IPS-18a (cell line): ENCODE measurements at regions not wholly inside any gene's neighbourhood (a gene's known extent, or its start where the extent isn't known, plus 50 kb on each side); places are given as distances from the start of the nearest gene placed in this dataset.

Source experiments
- H3K27ac ChIP-seq: one replicate; pipeline ENCODE4 v1.5.1; 2013; ENCODE audit warnings: low read length
- H3K27me3 ChIP-seq: one replicate; pipeline ENCODE4 v1.6.1; 2013; ENCODE audit warnings: mild to moderate bottlenecking, low read length; ENCODE audit not compliant: control insufficient read depth, insufficient read depth
- H3K36me3 ChIP-seq: one replicate; pipeline ENCODE4 v1.6.1; 2013; ENCODE audit warnings: low read depth, low read length; ENCODE audit not compliant: control insufficient read depth
- H3K4me1 ChIP-seq: one replicate; pipeline ENCODE4 v1.6.1; 2013; ENCODE audit warnings: low read depth, low read length; ENCODE audit not compliant: control insufficient read depth
- H3K4me3 ChIP-seq: one replicate; pipeline ENCODE4 v1.5.1; 2013; ENCODE audit warnings: low read length
- H3K9ac ChIP-seq: one replicate; pipeline ENCODE4 v1.6.1; 2013; ENCODE audit warnings: mild to moderate bottlenecking, low read length, moderate library complexity
- H3K9me3 ChIP-seq: one replicate; pipeline ENCODE4 v1.6.1; 2013; ENCODE audit warnings: low read depth, low read length; ENCODE audit not compliant: control insufficient read depth

DNA sequence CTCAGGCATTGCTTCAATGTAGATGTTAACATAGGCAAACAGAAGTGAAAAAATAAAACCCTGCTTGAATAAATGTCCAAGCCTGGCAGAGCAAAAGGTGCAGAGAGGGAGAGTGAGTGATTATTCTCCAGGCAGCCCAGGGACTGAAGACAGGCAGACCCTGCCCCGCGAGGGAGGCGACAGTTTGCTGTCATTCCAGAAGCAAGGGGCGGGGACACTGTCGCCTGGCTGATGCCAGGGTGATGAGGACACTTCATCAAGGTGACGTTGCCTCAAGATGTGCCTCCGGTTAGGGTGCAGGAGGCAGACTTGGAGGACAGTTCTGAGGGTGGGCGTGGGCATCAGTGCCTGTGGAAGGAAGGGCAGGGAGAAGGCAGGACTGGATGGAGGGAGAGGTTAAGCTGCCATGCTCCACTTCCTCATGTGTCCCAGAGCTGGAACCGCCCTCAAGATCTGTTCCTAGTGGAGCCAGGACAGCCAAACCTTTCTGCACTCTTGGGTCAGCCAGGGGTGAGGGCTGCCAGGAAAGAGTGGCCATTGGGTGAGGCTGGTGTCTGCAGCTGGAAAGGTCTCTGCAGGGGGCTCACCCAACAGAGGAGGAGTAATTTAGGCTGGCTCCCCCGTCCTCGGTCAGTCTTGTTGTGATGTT lies 560.5 kb upstream of the MKI67 start:
- H3K27ac ChIP-seq = no peak overlapping the region
- H3K9ac ChIP-seq = no peak overlapping the region
- H3K4me3 ChIP-seq = no peak overlapping the region
- peaks cover 9% of the 10 kb centered on the region for H3K4me1 ChIP-seq
- H3K36me3 ChIP-seq = no peaks in the 10 kb centered on the region
- no peaks in the 10 kb centered on the region for H3K9me3 ChIP-seq
- no peaks in the 10 kb centered on the region for H3K27me3 ChIP-seq

DNA sequence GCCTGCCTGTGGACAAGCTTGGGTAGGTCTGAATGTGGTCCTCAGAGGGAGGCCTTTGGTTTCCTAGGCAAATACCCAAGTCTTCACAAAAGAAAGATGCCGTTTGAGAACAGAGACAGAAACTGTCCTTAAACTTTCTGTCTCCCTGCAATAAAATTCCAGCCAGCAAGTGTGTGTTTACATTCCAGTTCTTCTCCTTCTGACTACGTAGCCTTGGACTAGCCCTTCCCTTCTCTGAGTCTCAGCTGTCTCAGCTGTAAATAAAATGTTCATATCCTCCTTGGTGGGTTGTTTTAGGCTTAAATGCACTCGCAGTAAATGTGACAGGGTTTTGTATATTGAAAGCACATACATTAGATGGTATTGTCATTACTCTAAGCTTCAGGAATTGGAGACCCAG lies 561.2 kb upstream of the MKI67 start:
- Histone ChIP-seq H3K27me3 (no peaks in the 10 kb centered on the region), H3K4me3 (no peak overlapping the region), H3K36me3 (no peaks in the 10 kb centered on the region), H3K9me3 (no peaks in the 10 kb centered on the region), H3K27ac (no peak overlapping the region), H3K4me1 (peaks cover 9% of the 10 kb centered on the region), H3K9ac (no peak overlapping the region)

DNA sequence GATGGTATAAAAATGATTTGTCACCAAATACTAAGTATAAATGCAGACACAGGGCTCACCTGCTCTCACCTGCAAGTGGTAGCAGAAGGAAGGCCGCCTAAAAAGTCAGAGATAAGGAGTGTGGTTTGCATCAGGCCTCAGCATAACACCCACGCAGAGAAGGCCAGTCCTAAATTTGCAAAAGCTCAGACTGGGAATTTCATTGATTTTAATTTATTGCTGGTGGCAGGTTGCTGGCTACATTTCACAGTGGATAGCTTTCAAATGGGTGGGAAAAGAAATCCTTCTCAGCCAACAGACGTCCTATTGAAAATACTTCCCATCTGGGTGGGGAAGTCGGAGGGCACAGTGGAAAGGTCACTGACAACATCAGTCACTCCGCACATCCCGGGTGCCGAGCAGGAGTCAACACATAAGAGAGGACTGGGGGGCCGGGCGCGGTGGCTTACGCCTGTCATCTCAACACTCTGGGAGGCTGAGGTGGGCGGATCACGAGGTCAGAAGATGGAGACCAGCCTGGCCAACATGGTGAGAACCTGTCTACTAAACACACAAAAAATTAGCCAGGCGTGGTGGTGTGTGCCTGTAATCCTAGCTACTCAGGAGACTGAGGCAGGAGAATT lies 561.8 kb upstream of the MKI67 start:
- no peaks in the 10 kb centered on the region for H3K36me3 ChIP-seq
- no peaks in the 10 kb centered on the region for H3K9me3 ChIP-seq
- no peak overlapping the region for H3K9ac ChIP-seq
- H3K27ac ChIP-seq = no peak overlapping the region
- H3K27me3 ChIP-seq = no peaks in the 10 kb centered on the region
- H3K4me3 ChIP-seq = no peak overlapping the region
- peaks cover 9% of the 10 kb centered on the region for H3K4me1 ChIP-seq

DNA sequence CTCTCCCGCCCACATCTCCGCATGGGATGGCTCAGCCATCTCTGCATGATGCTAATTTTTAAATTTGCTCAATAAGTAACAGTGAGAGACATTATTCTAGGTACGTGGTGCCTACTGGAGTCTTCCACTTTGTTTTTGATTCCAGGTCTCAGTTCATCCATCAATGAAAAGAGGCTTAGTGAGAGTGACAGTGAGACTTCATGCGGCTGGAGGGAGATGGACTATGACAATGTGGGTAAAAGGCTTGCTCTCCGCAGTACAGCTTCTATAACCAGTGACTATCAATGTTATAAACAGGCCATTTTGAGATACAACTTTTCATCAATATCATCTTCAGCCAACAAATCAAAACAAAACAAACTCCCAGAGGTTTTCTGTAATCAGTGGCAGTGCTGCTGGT lies 563.4 kb upstream of the MKI67 start:
- H3K27me3 ChIP-seq = no peaks in the 10 kb centered on the region
- H3K36me3 ChIP-seq = no peaks in the 10 kb centered on the region
- no peak overlapping the region for H3K27ac ChIP-seq
- no peak overlapping the region for H3K9ac ChIP-seq
- H3K9me3 ChIP-seq = no peaks in the 10 kb centered on the region
- no peak overlapping the region for H3K4me3 ChIP-seq
- peaks cover 17% of the 10 kb centered on the region for H3K4me1 ChIP-seq

DNA sequence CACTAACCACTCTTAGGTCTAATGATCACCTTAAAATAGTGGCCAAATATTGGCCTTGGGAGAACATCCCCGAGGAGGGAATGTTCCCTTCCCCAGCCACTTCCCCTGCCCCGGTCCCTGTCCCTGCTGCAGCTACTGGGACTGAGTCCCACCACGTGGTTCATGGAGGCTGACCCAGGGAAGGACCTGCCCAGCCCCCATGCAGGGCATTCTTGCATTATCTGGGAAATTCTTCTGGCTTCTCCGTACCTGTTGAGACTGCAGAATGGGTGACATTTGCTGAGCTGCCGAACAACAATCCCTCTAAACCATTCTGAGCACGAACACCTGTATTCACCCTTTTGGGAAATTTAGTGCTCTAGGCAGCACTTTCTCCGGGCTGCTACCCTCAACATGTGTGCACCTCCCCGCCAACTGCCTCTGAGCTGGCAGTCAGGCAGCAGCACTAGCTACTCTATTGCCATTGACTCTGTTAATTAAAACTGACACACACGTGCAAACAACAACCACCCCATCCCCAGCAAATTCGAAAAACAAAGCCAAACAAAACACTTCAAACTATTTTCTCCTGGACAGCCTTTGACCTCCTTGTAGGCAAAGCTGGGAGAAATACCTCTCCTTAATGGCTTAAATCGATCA lies 567.4 kb upstream of the MKI67 start:
- H3K4me1 ChIP-seq = peaks cover 28% of the 10 kb centered on the region
- no peaks in the 10 kb centered on the region for H3K36me3 ChIP-seq
- no peak overlapping the region for H3K4me3 ChIP-seq
- H3K9me3 ChIP-seq = no peaks in the 10 kb centered on the region
- H3K27me3 ChIP-seq = no peaks in the 10 kb centered on the region
- no peak overlapping the region for H3K27ac ChIP-seq
- H3K9ac ChIP-seq = no peak overlapping the region

DNA sequence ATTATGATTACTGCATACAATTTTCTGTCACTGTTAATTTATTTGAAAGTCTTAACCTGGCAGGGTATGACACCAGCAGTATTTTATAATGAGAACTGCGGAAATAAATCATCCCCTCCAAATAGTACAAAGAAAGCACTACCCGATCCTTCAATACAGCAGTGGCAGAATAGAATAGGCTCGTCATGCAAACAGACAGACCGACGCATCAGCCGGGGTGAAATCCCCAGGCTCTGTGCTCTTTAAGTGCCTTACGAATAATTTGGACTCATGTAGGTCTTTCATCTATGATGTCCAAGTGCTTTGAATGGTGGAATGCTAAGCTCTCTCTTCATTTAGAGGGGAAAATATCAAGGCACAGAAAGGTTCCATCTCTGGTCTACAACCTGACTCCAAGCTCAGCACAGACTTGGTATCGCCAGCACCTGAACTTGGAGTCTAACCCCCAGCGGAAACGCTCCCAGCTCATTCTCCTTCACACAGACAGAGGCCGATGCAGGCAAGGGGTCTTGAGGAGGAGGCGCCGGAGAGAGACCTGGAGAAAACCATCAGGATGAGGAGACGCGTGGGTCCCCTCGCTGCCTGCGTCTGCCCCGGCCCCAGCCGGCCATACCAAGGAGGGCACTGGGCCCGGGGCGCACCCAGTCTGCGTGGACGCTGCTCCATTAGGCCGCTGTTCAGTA lies 568.1 kb upstream of the MKI67 start:
- Histone ChIP-seq H3K27me3 (no peaks in the 10 kb centered on the region), H3K9ac (no peak overlapping the region), H3K36me3 (no peaks in the 10 kb centered on the region), H3K4me1 (peaks cover 28% of the 10 kb centered on the region), H3K27ac (no peak overlapping the region), H3K4me3 (no peak overlapping the region), H3K9me3 (no peaks in the 10 kb centered on the region)

DNA sequence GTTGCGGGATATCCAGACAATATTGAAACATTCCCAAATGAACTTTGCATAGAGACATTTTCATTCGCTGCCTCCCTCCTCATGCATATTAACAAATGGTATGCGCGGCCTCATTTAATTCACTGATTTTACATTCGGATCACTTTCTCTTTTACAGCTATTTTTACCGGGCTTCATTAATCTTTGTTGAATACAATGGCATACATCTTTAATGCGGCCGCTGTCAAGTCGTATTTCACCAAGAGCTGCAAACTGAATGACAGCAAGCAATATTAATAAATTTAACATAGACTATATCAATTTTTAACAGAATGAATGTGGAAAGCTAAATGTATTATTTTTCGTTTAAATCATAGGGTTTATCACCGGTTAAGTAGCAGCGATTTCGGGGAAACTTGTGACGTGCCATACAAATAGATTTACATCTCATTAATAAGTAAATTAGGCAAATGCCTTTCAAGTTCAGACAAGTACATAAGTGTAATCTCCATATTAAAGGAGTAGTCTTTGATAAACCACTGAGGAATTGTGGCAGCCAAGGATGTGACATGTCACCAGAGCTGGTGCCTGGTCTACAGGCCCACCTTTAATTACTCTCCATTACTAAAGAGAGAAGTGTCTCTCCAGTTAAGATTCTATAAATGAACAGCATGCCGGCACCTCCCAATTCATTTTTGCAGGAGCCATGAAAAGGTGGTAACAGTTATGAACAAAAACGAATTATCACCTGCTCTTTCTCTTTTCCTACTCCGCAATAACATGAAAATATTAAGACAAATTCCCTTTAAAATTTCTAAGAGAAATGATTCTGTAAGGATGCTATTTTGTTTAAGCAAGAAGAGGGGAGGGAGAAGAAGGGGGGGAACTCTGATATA lies 568.9 kb upstream of the MKI67 start:
- Histone ChIP-seq H3K27me3 (no peaks in the 10 kb centered on the region), H3K27ac (no peak overlapping the region), H3K4me3 (no peak overlapping the region), H3K9me3 (no peaks in the 10 kb centered on the region), H3K4me1 (peaks cover 28% of the 10 kb centered on the region), H3K9ac (no peak overlapping the region), H3K36me3 (no peaks in the 10 kb centered on the region)

DNA sequence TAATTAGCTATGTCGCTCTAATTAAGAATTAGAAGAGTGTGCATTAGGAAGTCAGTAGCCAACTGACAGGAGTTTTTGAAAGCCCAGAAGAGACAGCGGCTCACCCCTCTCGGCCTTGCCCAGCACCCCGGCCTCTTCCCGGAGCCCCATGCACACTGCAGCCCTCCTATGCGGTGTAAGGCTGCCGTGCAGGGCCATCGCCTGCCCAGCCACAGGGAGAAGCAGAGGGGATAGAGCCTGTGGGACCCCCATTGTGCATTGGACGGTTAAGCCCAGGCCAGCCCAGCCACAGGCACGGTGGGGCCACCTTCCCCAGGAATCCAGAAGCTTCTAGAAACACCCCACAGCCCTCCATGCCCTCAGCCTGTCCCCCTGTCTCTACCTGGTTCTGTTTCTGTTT lies 569.7 kb upstream of the MKI67 start:
- Histone ChIP-seq H3K9ac (no peak overlapping the region), H3K4me1 (peaks cover 25% of the 10 kb centered on the region), H3K27ac (no peak overlapping the region), H3K27me3 (no peaks in the 10 kb centered on the region), H3K9me3 (no peaks in the 10 kb centered on the region), H3K4me3 (no peak overlapping the region), H3K36me3 (no peaks in the 10 kb centered on the region)

DNA sequence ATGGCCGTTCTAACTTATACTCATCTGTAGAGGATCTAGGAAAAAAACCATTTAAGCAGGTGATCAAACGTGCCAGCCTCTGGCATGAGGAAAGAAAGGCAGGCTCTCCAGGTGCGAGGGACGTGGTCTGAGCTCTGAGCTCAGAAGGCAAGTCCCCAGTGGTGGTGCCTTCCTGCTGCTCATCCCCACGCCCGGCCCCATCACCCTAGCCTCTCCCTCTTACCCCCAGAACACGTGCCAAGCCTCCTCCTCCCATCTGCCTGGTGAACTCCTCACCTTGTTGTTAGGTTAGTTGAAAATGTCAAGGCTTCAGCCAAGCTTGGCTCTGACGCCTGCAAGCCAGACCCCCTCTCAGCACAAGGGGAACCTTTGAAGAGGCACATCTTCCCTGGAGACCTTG lies 571.2 kb upstream of the MKI67 start:
- no peak overlapping the region for H3K4me3 ChIP-seq
- H3K9me3 ChIP-seq = no peaks in the 10 kb centered on the region

DNA sequence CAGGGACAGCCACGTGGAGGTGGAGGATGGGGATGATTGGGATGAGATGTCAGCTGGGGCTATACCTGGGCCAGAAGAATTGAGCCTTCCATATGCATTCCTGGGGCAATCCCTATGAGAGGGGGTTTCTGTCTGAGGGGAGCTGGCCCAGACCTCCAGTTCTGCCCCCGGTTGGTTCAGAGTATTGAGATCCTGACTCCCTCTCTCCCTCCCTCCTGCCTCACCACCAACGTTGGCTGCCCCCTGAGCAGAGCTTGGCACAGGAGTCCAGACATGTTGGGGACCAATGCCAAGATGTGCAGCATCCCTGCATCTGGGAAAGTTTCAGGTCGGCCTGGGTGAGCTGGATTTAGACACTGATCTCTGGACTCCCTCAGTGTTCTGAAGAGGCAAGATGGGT lies 575.2 kb upstream of the MKI67 start:
- no peak overlapping the region for H3K27ac ChIP-seq
- H3K27me3 ChIP-seq = no peaks in the 10 kb centered on the region
- H3K36me3 ChIP-seq = no peaks in the 10 kb centered on the region
- no peak overlapping the region for H3K4me3 ChIP-seq
- no peak overlapping the region for H3K9ac ChIP-seq
- H3K4me1 ChIP-seq = peaks cover 7% of the 10 kb centered on the region
- H3K9me3 ChIP-seq = no peaks in the 10 kb centered on the region

More for the DNA sequence above, 571.2 kb upstream of the MKI67 start:
- Histone ChIP-seq H3K27ac (no peak overlapping the region), H3K9ac (no peak overlapping the region), H3K27me3 (no peaks in the 10 kb centered on the region), H3K36me3 (no peaks in the 10 kb centered on the region), H3K4me1 (peaks cover 19% of the 10 kb centered on the region)

DNA sequence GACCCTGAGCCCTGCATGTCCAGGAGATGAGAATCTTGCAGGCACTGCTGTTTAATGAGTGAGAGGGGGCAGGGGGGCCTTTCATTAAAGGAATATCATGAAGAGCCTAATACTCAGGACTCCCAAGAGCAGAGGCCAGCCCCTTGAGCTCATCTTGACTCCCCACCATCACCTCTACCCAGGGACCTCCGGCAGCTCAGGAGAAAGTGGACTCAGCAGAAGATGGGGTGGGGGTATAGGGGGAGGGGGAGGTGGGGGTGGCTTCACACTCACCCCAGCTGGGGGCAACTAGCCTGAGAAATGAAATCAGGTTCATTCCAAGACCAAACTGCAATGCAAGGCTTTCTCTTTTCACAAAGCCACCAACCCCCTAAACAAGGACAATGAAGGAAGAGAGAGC lies 575.6 kb upstream of the MKI67 start:
- Histone ChIP-seq H3K4me1 (peaks cover 4% of the 10 kb centered on the region), H3K27ac (no peak overlapping the region), H3K4me3 (no peak overlapping the region), H3K9ac (no peak overlapping the region), H3K9me3 (no peaks in the 10 kb centered on the region), H3K27me3 (no peaks in the 10 kb centered on the region), H3K36me3 (no peaks in the 10 kb centered on the region)
